Fibroblast of lung (primary cell): ENCODE measurements at regions not wholly inside any gene's neighbourhood (a gene's known extent, or its start where the extent isn't known, plus 50 kb on each side); places are given as distances from the start of the nearest gene placed in this dataset.

Experiments
- DNase-seq, 2 donors: peaks; one replicate each; pipeline versions ENCODE4 v3.0.0 to v3.0.0-alpha.2; 2010; ENCODE audit warnings: low read depth in 2 of 2
- H2AFZ ChIP-seq: 2 replicates; pipeline ENCODE4 v1.5.1; 2012; ENCODE audit warnings: low read length, control low read depth, inconsistent platforms
- H3K27ac ChIP-seq: 2 replicates; pipeline ENCODE4 v1.5.1; 2011; ENCODE audit warnings: low read length, control low read depth; ENCODE audit not compliant: insufficient read depth
- H3K27me3 ChIP-seq: 2 replicates; pipeline ENCODE4 v1.5.1; 2011; ENCODE audit warnings: mild to moderate bottlenecking, low read length; ENCODE audit not compliant: control insufficient read depth, insufficient read depth
- H3K36me3 ChIP-seq: 2 replicates; pipeline ENCODE4 v1.5.1; 2011; ENCODE audit warnings: low read length; ENCODE audit not compliant: control insufficient read depth, insufficient read depth
- H3K4me1 ChIP-seq: 2 replicates; pipeline ENCODE4 v1.5.1; 2011; ENCODE audit warnings: low read length; ENCODE audit not compliant: control insufficient read depth, insufficient read depth; ENCODE audit errors: extremely low read depth
- H3K4me2 ChIP-seq: 2 replicates; pipeline ENCODE4 v1.5.1; 2011; ENCODE audit warnings: low read length, control low read depth; ENCODE audit not compliant: insufficient read depth; ENCODE audit errors: extremely low read depth
- H3K4me3 ChIP-seq, 4 experiments: fragments of 200-600 bp in 1 of 4; sonication (generic) in 1 of 4; replicated peaks in 1 of 4; 2 replicates each; pipeline ENCODE4 v1.5.1; 2011 to 2016; ENCODE audit warnings: low read length in 4 of 4, low read depth in 3 of 4, mild to moderate bottlenecking in 3 of 4, control low read depth in 2 of 4, inconsistent platforms in 1 of 4, mixed read lengths in 1 of 4; ENCODE audit not compliant: insufficient read depth in 1 of 4; ENCODE audit errors: control extremely low read depth in 1 of 4
- H3K79me2 ChIP-seq: 2 replicates; pipeline ENCODE4 v1.5.1; 2012; ENCODE audit warnings: mild to moderate bottlenecking, low read length, inconsistent platforms; ENCODE audit not compliant: control insufficient read depth, insufficient read depth
- H3K9ac ChIP-seq: 2 replicates; pipeline ENCODE4 v1.5.1; 2011; ENCODE audit warnings: mild to moderate bottlenecking, low read length, control low read depth; ENCODE audit not compliant: insufficient read depth
- H3K9me3 ChIP-seq: 2 replicates; pipeline ENCODE4 v1.5.1; 2012; ENCODE audit warnings: low read depth, low read length; ENCODE audit not compliant: control insufficient read depth, insufficient read depth
- H4K20me1 ChIP-seq: 2 replicates; pipeline ENCODE4 v1.5.1; 2011; ENCODE audit warnings: low read length; ENCODE audit not compliant: control insufficient read depth, insufficient read depth; ENCODE audit errors: extremely low read depth
- EZH2 ChIP-seq: IDR thresholded peaks from 2 replicates; pipeline ENCODE4 v1.5.1; 2012; ENCODE audit warnings: low read length, control low read depth, mild to moderate bottlenecking; ENCODE audit errors: missing control alignments
- TF ChIP-seq, protein P1 (sequence below), 2 donors: IDR thresholded peaks in 1 of 2; conservative IDR thresholded peaks in 1 of 2; 1 replicate in 1 of 2; 2 replicates in 1 of 2; pipeline ENCODE4 v1.5.1; 2011 to 2012; ENCODE audit warnings: low read length in 2 of 2, control low read depth in 1 of 2, inconsistent platforms in 1 of 2, low read depth in 1 of 2, mild to moderate bottlenecking in 1 of 2

- H3K4me1 ChIP-seq: no peaks in the 10 kb centered on the region
- DNase-seq: no peak
- no peak overlapping the region for H3K4me2 ChIP-seq
- H3K9me3 ChIP-seq: no peaks in the 10 kb centered on the region
- no peak overlapping the region for H3K27ac ChIP-seq
- H4K20me1 ChIP-seq: no peaks in the 10 kb centered on the region
- no peak overlapping the region for H3K4me3 ChIP-seq
- H3K27me3 ChIP-seq: no peaks in the 10 kb centered on the region
- H3K36me3 ChIP-seq: no peaks in the 10 kb centered on the region
- no peak overlapping the region for H3K9ac ChIP-seq
- TF ChIP-seq EZH2: no peak
- TF ChIP-seq, protein P1, sequence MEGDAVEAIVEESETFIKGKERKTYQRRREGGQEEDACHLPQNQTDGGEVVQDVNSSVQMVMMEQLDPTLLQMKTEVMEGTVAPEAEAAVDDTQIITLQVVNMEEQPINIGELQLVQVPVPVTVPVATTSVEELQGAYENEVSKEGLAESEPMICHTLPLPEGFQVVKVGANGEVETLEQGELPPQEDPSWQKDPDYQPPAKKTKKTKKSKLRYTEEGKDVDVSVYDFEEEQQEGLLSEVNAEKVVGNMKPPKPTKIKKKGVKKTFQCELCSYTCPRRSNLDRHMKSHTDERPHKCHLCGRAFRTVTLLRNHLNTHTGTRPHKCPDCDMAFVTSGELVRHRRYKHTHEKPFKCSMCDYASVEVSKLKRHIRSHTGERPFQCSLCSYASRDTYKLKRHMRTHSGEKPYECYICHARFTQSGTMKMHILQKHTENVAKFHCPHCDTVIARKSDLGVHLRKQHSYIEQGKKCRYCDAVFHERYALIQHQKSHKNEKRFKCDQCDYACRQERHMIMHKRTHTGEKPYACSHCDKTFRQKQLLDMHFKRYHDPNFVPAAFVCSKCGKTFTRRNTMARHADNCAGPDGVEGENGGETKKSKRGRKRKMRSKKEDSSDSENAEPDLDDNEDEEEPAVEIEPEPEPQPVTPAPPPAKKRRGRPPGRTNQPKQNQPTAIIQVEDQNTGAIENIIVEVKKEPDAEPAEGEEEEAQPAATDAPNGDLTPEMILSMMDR (conservative IDR thresholded peaks at IDR 0.05 in 1 of 2, IDR thresholded peaks at IDR 0.05 in 1 of 2; ENCODE audit: low read depth in 1 of 2, low read length in 2 of 2): no peak
- H2AFZ ChIP-seq: no peak overlapping the region
- no peaks in the 10 kb centered on the region for H3K79me2 ChIP-seq
Measured at GRCh38 chr12:131250951-131251315, 297.2 kb downstream of the ADGRD1 start.

GRCh38 chr12:131251336-131252101, 297.8 kb downstream of the ADGRD1 start:
- TF ChIP-seq, protein P1 (conservative IDR thresholded peaks at IDR 0.05 in 1 of 2, IDR thresholded peaks at IDR 0.05 in 1 of 2; ENCODE audit: low read depth in 1 of 2, low read length in 2 of 2): no peak
- no peak for TF ChIP-seq EZH2
- H3K9ac ChIP-seq: no peak overlapping the region
- no peaks in the 10 kb centered on the region for H3K4me1 ChIP-seq
- no peaks in the 10 kb centered on the region for H3K36me3 ChIP-seq
- no peak overlapping the region for H3K27ac ChIP-seq
- no peak overlapping the region for H3K4me2 ChIP-seq
- no peak overlapping the region for H2AFZ ChIP-seq
- H3K79me2 ChIP-seq: no peaks in the 10 kb centered on the region
- no peaks in the 10 kb centered on the region for H4K20me1 ChIP-seq
- no peak for DNase-seq
- H3K9me3 ChIP-seq: no peaks in the 10 kb centered on the region
- H3K4me3 ChIP-seq: no peak overlapping the region
- H3K27me3 ChIP-seq: no peaks in the 10 kb centered on the region

GRCh38 chr12:131253376-131254026, 299.8 kb downstream of the ADGRD1 start:
- no peaks in the 10 kb centered on the region for H3K79me2 ChIP-seq
- no peaks in the 10 kb centered on the region for H3K4me1 ChIP-seq
- H3K27ac ChIP-seq: no peak overlapping the region
- no peak overlapping the region for H3K9ac ChIP-seq
- no peak for DNase-seq
- no peaks in the 10 kb centered on the region for H4K20me1 ChIP-seq
- H3K4me2 ChIP-seq: no peak overlapping the region
- TF ChIP-seq, protein P1 (conservative IDR thresholded peaks at IDR 0.05 in 1 of 2, IDR thresholded peaks at IDR 0.05 in 1 of 2; ENCODE audit: low read depth in 1 of 2, low read length in 2 of 2): no peak
- TF ChIP-seq EZH2: no peak
- no peak overlapping the region for H2AFZ ChIP-seq
- H3K4me3 ChIP-seq: no peak overlapping the region
- H3K27me3 ChIP-seq: no peaks in the 10 kb centered on the region
- no peaks in the 10 kb centered on the region for H3K36me3 ChIP-seq
- H3K9me3 ChIP-seq: no peaks in the 10 kb centered on the region
